Suprapubic skin (tissue), 4 donors: ENCODE measurements at regions not wholly inside any gene's neighbourhood (a gene's known extent, or its start where the extent isn't known, plus 50 kb on each side); places are given as distances from the start of the nearest gene placed in this dataset.

ENCODE experiments used
- DNase-seq, 2 donors: peaks; one replicate each; pipeline ENCODE4 v3.0.0-alpha.2; 2019; ENCODE audit warnings: low spot score in 2 of 2
- H3K27ac ChIP-seq: fragments of 200-600 bp; sonication (generic); one replicate; pipeline ENCODE4 v1.5.1; 2019
- H3K27me3 ChIP-seq: fragments of 200-600 bp; sonication (generic); one replicate; pipeline ENCODE4 v1.5.1; 2019
- H3K36me3 ChIP-seq: fragments of 200-600 bp; sonication (generic); one replicate; pipeline ENCODE4 v1.5.1; 2019
- H3K4me1 ChIP-seq: fragments of 200-600 bp; sonication (generic); one replicate; pipeline ENCODE4 v1.5.1; 2019
- H3K4me3 ChIP-seq: fragments of 200-600 bp; sonication (generic); one replicate; pipeline ENCODE4 v1.5.1; 2019; ENCODE audit warnings: mild to moderate bottlenecking
- H3K9me3 ChIP-seq: fragments of 200-600 bp; sonication (generic); one replicate; pipeline ENCODE4 v1.5.1; 2019
- EP300 ChIP-seq: sonication (generic); formaldehyde crosslinking; IDR thresholded peaks from one replicate; pipeline ENCODE4 v1.6.1; 2017; ENCODE audit warnings: antibody characterized with exemption
- POLR2A ChIP-seq, 2 donors: fragments of 450-650 bp; IDR thresholded peaks; one replicate each; pipeline ENCODE4 v1.6.1; 2017; ENCODE audit warnings: antibody characterized with exemption in 2 of 2, mild to moderate bottlenecking in 2 of 2, moderate library complexity in 2 of 2
- POLR2AphosphoS5 ChIP-seq, 3 donors: sonication (generic); formaldehyde crosslinking; IDR thresholded peaks; one replicate each; pipeline ENCODE4 v1.6.1; 2017; ENCODE audit warnings: antibody characterized with exemption in 3 of 3
- WGBS: methylation state at CpG from one replicate; pipeline ENCODE4 v1.1.5; 2018; 5-methylcytosine and 5-hydroxymethylcytosine counted together
- TF ChIP-seq, protein P1 (sequence below), 2 donors: fragments of 200-600 bp in 1 of 2; fragments of 450-650 bp in 1 of 2; sonication (generic) in 1 of 2; IDR thresholded peaks; one replicate each; pipeline ENCODE4 v1.5.1; 2016 to 2019; ENCODE audit warnings: antibody characterized with exemption in 2 of 2, mild to moderate bottlenecking in 1 of 2, moderate library complexity in 1 of 2

DNA sequence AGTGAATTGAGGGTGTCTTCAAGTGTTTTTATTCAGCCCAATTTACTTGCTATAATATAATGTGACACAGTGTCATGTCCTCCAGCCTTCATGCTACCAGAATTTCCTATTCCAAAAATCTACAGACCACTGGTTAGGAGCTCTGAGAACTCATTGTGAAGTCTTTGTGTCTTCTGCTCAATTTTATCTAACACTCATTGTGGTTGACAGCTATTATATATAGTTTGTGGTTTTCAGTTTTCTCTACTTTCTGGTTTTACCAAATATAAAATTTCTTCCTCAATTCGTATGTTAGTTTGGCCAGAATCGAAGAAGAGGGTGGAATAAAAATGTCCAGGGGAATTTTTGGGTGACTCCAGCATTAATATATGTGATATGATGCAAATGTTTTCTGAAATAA is 509.3 kb upstream of the NUDT12 start:
- H3K4me1 ChIP-seq = no peaks in the 10 kb centered on the region
- DNase-seq = no peak
- no peak overlapping the region for H3K4me3 ChIP-seq
- no peak overlapping the region for H3K27ac ChIP-seq
- 75% methylated on average over 2 of the region's 2 CpGs for WGBS
- TF ChIP-seq EP300 (no peak), POLR2A (IDR thresholded peaks at IDR 0.05) (no peak), POLR2AphosphoS5 (IDR thresholded peaks at IDR 0.05) (no peak)
- TF ChIP-seq, protein P1, sequence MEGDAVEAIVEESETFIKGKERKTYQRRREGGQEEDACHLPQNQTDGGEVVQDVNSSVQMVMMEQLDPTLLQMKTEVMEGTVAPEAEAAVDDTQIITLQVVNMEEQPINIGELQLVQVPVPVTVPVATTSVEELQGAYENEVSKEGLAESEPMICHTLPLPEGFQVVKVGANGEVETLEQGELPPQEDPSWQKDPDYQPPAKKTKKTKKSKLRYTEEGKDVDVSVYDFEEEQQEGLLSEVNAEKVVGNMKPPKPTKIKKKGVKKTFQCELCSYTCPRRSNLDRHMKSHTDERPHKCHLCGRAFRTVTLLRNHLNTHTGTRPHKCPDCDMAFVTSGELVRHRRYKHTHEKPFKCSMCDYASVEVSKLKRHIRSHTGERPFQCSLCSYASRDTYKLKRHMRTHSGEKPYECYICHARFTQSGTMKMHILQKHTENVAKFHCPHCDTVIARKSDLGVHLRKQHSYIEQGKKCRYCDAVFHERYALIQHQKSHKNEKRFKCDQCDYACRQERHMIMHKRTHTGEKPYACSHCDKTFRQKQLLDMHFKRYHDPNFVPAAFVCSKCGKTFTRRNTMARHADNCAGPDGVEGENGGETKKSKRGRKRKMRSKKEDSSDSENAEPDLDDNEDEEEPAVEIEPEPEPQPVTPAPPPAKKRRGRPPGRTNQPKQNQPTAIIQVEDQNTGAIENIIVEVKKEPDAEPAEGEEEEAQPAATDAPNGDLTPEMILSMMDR (IDR thresholded peaks at IDR 0.05) = no peak
- H3K9me3 ChIP-seq = peaks cover 3% of the 10 kb centered on the region
- no peaks in the 10 kb centered on the region for H3K27me3 ChIP-seq
- no peaks in the 10 kb centered on the region for H3K36me3 ChIP-seq

DNA sequence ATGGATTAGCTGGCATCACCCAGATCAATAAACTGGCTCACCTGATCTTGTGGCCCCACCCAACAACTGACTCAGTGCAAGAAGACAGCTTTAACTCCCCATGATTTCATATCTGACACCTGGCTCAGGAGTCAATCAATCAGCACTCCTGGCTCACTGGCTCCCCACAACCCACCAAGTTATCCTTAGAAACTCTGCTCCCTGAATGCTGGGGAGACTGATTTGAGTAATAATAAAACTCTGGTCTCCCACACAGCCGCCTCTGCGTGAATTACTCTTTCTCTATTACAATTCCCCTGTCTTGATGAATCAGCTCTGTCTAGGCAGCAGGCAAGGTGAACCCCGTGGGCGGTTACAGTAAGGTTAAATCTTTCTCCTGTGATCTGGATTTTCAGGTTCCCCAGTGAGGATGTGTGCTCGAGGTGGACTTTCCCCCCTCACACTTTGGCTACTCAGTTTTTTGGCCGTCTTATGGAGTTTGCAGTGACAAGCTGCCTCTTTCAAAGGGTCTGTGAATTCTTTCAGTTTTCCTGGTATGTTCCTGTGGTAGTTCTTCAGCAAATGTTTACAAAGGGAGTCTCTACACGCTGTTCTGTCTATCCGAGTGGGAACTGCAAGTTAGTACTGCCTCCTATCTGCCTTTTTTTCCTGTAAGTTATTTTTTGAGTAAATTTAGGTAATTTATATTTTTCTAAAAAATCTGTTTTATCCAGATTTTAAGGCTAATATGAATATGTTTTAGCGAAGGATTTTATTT is 500.2 kb upstream of the NUDT12 start:
- no peaks in the 10 kb centered on the region for H3K36me3 ChIP-seq
- TF ChIP-seq POLR2A (IDR thresholded peaks at IDR 0.05) (no peak), EP300 (no peak), POLR2AphosphoS5 (IDR thresholded peaks at IDR 0.05) (no peak)
- TF ChIP-seq, protein P1 (IDR thresholded peaks at IDR 0.05) = no peak
- H3K27ac ChIP-seq = no peak overlapping the region
- no peak for DNase-seq
- no peak overlapping the region for H3K4me3 ChIP-seq
- no peaks in the 10 kb centered on the region for H3K9me3 ChIP-seq
- H3K4me1 ChIP-seq = no peaks in the 10 kb centered on the region
- no peaks in the 10 kb centered on the region for H3K27me3 ChIP-seq
- 55% methylated on average over 9 of the region's 9 CpGs for WGBS

DNA sequence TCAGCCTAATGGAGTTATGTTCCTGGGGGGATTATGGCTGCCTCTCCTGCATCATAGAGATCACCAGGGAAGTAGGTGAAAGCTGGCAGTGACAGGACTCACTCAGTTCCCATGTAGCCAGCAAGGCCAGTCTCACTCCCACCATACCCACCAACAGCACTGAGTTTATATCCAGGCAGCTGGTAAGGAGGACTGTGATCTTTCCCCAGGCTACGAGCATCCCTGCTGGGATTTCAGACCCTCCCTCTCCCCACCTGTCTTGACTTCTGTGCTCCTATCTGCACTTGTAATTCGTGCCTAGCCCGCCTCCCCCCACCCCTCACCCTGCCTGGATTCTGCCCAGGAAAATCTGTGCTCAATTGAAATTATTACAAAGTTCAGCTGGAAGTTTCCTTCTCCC is 499.1 kb upstream of the NUDT12 start:
- no peak overlapping the region for H3K4me3 ChIP-seq
- H3K27ac ChIP-seq = no peak overlapping the region
- H3K36me3 ChIP-seq = no peaks in the 10 kb centered on the region
- no peaks in the 10 kb centered on the region for H3K27me3 ChIP-seq
- H3K9me3 ChIP-seq = no peaks in the 10 kb centered on the region
- DNase-seq = no peak
- TF ChIP-seq EP300 = no peak
- TF ChIP-seq POLR2AphosphoS5 (IDR thresholded peaks at IDR 0.05) = no peak
- no peak for TF ChIP-seq POLR2A (IDR thresholded peaks at IDR 0.05)
- TF ChIP-seq, protein P1 (IDR thresholded peaks at IDR 0.05) = no peak
- no peaks in the 10 kb centered on the region for H3K4me1 ChIP-seq
- 79% methylated on average over 3 of the region's 3 CpGs for WGBS

DNA sequence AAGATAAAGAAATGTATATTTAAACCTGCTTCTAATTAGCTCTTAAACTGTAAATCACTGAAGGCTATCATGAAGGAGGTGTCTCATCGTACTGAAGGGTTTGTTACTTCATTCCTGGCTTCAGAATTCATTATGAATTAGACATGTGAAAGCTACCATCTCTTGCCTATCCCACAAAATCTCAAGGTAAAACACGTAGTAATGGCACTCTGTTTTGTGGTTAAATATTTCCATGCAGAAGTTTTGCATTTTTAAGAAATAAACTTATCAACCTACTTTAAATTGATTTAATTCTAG is 490.7 kb upstream of the NUDT12 start:
- no peaks in the 10 kb centered on the region for H3K36me3 ChIP-seq
- no peak overlapping the region for H3K4me3 ChIP-seq
- no peak for DNase-seq
- H3K27ac ChIP-seq = no peak overlapping the region
- H3K4me1 ChIP-seq = no peaks in the 10 kb centered on the region
- no peaks in the 10 kb centered on the region for H3K9me3 ChIP-seq
- H3K27me3 ChIP-seq = no peaks in the 10 kb centered on the region
- TF ChIP-seq EP300 (no peak), POLR2A (IDR thresholded peaks at IDR 0.05) (no peak), POLR2AphosphoS5 (IDR thresholded peaks at IDR 0.05) (no peak)
- TF ChIP-seq, protein P1 (IDR thresholded peaks at IDR 0.05) = no peak
- 37% methylated on average over 2 of the region's 2 CpGs for WGBS

DNA sequence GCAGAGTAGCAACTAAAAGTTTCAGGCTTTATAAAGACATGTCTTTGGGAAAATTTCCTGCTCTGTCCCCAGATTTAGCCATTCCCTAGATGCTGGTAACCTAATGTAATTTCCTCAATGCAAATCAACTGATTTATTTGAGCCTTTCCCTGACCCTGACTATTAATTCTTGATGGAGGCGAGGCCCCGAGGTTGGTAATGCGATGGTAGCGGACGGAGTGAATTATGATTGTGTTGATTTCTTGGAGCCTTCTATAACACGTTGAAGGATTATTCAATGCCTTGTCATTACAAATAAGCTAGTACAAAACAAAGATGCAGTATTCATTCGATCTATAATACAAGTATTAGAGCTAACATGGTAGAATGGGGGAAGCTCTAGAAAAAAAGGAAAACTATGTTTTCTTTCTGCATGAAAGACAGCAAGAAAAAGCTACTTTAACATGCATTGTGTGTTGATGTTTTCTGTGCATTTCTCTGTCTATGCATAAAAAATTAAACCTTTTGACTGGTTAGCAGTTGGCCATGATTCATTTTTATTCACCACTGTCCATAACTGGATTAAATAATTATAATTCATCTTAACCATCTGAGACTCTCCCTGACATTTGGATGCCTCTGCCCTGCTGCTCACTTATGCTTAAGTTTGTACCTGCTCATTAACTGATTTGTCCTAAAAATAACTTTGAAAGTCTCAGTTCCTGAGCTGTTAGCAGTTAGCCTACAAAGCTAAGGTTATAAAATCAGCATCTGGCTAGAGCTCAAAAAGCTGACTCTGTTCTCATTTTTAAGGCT is 490.2 kb upstream of the NUDT12 start:
- WGBS = 73% methylated on average over 7 of the region's 7 CpGs
- H3K4me3 ChIP-seq = no peak overlapping the region
- TF ChIP-seq POLR2A (IDR thresholded peaks at IDR 0.05) (no peak), EP300 (no peak), POLR2AphosphoS5 (IDR thresholded peaks at IDR 0.05) (no peak)
- TF ChIP-seq, protein P1 (IDR thresholded peaks at IDR 0.05) = no peak
- no peaks in the 10 kb centered on the region for H3K27me3 ChIP-seq
- no peaks in the 10 kb centered on the region for H3K9me3 ChIP-seq
- no peaks in the 10 kb centered on the region for H3K36me3 ChIP-seq
- H3K27ac ChIP-seq = no peak overlapping the region
- DNase-seq = no peak
- H3K4me1 ChIP-seq = no peaks in the 10 kb centered on the region
